ENCODE measurements at regions not wholly inside any gene's neighbourhood (a gene's known extent, or its start where the extent isn't known, plus 50 kb on each side); places are given as distances from the start of the nearest gene placed in this dataset.
A peak's percentile ranks its signal among the peaks of the same experiment; 100 is the strongest.
"Not testable (repeated sequence)": the region's sequence is repeated elsewhere in the genome, so short reads cannot be mapped to it uniquely, and the experiment has no call there.

- DNase-seq: no peak
Observed at GRCh38 chr2:2649109-2650072, 318.3 kb upstream of the MYT1L start.

DNA sequence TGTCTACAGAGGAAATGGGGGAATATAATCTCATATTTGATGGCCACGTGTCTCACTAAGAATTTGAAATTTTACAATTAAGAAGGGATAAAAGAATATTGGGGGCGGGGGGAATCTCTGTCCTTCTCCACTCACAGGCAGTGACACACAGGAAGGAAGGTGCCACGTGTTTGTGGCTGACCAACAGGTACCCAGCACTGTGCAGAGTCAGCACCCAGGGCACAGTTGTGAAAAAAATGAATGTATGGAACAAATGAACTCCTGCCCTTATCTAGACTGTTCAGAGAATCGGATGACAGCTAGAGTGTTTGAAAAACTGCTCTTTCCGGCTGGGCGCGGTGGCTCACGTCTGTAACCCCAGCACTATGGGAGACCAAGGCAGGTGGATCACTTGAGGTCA lies 317.0 kb upstream of the MYT1L start:
- no peak for DNase-seq

DNA sequence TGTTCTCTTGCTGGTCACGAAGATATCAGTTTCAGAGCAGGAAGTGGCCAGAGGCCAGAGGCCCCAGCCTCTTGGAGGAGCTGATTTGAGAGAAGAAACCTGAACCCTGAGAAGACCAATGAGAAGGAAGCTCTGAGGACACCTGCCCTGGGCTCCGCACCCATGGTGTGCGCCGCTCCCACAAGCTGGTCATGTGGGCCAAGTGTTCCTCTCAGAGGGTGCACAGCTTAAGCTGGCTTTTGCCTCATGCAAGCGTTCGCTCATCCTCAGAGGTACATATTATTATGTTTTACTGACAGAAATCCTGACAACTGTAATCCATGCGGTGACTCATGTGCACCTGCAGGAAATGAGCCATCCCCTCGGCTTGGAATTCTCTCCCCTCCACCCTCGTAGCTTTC lies 316.1 kb upstream of the MYT1L start:
- DNase-seq: no peak

DNA sequence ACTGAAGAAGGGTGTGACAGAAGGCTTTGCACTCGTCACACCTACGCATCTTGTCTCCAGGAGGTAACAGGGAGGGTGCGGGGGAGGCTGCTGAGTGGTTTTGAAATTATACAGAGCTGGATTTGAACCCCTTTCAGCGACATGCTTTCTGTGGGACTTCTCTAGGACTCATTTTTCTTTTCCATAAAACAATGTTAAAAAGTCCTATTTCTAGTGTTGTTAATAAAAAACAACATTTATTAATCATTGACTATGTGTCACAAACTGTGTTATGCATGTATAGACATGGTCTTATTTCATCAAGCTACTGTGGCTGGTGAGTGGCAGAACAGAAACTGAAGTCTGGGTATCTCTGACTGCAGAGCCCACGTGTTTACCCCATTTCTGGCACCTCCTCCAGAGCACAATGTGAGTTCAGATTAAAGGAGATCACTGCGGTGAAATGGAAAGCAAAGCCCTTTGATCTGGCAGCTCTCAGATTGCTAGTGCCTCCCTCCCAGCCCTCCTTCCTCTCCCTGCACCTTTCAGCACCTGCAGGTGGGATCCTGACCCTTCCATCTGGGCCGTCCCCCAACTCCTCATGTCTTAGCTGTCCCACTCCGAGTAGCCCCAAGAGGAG lies 315.5 kb upstream of the MYT1L start:
- peak; percentile 22 for DNase-seq

DNA sequence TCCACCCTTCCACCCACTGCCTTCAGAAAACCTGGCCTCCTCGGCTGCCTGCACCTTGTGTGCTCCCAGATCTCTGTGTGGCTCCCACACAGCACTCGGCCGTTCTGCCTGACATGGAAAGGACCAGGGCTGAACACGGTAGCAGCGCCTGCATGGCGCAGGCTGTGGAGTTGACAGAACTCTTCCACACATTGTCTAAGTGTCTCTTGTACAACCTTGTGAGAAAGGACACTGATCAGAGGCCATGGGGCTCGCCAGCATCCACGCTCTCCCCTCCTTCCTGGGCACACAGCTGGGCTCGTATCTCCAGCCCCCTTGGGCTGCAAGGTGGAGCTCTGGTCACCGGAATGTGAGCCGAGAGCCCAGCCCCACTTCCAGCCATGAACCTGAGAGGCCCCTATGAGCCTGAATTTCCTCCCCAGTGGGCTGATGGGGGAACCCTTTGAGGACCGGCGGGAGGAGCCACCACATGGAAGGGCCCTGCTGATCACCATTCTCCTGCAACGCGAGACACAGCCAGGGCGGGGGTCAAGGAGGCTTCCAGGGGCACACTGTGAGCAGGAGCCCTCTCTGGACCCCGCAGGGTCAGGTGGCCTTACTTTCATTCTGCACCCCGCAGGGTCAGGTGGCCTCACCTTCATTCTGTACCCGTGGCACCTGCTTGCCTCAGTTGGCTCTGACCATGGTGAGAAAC lies 314.2 kb upstream of the MYT1L start:
- no peak for DNase-seq

DNA sequence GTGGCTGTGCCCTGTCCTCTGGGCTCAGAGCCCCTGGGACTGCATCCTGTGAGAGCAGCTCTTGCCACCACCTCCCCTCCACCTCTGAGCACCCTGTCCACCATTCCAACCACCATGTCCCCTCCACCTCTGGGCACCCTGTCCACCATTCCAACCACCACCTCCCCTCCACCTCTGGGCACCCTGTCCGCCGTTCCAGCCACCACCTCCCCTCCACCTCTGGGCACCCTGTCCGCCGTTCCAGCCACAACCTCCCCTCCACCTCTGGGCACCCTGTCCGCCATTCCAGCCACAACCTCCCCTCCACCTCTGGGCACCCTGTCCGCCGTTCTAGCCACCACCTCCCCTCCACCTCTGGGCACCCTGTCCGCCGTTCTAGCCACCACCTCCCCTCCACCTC lies 313.7 kb upstream of the MYT1L start:
- not testable (repeated sequence) for DNase-seq

- no peak for DNase-seq
Observed at GRCh38 chr2:2644040-2644439, 313.0 kb upstream of the MYT1L start.

- no peak for DNase-seq
Observed at GRCh38 chr2:2642906-2643890, 312.1 kb upstream of the MYT1L start.

DNA sequence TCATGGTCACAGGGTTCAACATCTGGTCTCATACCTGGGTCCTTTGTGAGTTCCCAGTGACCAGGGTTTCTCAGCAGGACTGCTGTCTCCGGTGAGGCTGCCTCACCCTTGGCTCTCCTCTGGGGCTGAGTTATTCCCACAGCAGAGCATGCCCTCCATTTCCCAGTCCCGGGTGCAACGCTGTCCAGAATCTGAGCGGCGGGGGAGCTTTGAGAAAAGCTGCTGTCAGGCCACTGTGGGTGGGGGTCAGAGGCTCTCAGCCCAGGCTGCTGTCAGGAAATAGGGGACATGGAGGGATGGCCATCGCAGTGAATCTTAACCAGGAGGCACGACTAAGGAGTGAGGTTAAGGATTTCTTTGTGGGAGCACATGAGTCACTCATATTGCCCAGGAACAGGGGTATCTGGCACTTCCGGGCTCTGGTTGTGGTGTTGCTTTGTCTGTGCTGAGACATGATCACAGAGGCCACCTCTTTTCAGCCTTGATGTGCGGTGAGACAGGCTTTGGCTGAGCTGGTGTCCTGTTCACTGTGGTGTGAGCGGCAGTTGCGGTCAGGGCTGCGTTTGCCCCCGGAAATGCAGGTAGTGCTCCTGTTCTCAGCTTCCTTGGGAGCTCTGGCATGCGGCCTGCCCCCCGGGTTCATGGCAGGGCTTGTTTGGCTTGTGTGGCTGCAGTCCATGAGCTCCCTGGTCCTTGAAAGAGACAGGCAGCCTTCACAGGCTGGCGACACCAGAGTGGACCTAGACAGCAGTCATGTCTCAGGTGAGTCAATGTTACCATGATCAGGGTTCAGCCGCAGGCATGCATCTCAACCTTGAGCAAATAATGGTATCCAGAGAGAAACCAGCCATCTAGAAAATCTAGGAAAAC lies 310.7 kb upstream of the MYT1L start:
- no peak for DNase-seq

DNA sequence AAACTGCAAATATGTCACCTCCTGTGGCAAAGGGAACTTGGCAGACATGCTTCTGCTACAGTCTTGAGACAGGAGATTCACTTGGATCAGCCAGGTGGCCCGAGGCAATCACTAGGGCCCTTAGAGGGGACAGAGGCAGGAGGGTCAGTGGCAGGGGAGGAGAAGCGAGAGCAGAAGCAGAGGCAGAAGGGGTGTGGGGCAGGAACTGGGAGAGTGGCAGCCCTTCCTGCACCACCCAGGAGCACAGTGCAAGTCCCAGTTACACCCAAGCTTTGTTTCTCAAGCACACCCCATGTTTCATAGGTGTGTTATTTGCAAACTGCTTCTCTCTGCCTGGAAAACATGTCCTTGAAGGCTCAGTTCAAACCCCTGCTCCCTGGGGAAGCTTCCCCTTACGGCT lies 309.7 kb upstream of the MYT1L start:
- DNase-seq: no peak

GRCh38 chr2:2640371-2640770 lies 309.3 kb upstream of the MYT1L start:
- no peak for DNase-seq

- no peak for DNase-seq
Observed at GRCh38 chr2:2639251-2640139, 308.4 kb upstream of the MYT1L start.

- DNase-seq: no peak
Observed at GRCh38 chr2:2638547-2639220, 307.6 kb upstream of the MYT1L start.

DNA sequence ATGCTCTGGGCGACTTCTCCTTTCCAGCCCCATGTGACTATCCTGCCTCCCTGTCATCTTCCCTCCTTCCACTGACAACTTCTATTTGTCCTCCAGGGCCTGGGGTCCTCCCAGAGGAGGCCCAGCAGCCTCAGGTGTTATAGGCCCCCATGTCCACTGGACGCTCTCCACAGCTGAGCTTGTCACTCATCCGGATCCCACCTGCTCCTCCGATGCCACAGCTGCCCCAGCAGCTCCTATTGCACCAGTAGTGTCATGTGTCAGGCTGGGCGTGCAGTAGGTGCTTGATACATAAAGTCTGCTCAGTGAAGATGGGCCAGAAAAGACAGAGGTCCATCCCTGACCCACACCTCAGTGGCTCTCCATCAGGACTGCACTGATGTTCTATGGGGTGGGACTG lies 305.7 kb upstream of the MYT1L start:
- no peak for DNase-seq

DNA sequence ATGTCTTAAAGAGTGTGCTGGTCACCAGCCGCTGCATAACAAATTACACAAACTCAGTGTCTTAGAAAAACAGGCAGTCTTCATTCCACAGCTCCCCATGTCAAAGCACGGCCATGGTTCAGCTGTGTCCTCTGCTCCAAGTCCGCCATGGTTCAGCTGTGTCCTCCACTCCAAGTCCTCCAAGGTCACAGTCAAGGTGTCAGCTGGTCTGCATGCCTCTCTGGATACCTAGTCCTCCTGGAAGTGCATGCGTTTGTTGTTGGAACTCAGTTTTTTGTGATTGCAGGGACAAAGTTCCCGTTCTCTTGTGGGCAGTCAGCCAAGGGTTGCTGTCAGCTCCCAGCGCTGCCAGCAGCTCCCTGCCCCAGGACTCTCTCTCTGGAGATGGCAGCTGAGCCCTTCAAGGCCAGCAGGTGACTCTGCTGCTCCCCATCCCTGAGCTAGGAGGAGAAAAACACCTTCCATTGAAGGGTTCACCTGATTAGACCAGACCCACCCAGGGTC lies 304.0 kb upstream of the MYT1L start:
- DNase-seq: no peak

- no peak for DNase-seq
Observed at GRCh38 chr2:2633017-2633416, 301.9 kb upstream of the MYT1L start.

GRCh38 chr2:2623939-2624338 lies 292.9 kb upstream of the MYT1L start:
- no peak for DNase-seq

GRCh38 chr2:2621855-2622254 lies 290.8 kb upstream of the MYT1L start:
- DNase-seq: no peak

GRCh38 chr2:2620604-2621003 lies 289.5 kb upstream of the MYT1L start:
- no peak for DNase-seq

DNA sequence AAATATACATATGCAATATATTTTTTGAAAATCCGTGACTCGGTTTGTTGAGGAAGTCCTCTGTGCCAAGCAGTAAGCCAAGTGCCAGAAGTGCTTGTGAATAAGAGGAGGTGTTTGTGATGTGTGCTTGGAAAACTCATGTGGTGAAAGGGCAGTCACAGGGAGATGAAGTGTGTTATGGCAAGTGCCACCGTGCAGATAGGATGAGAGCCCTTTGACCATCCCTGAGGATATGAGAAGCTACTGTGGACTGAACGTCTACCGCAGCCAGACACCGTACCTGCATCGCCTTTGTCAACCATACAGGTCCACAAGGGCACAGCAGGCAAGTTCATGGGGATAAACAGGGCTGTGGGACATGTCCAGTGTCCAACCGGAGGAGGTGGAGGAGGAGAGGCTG lies 288.9 kb upstream of the MYT1L start:
- DNase-seq: no peak

Measured in stimulated activated CD4-positive, alpha-beta T cell treated with anti-CD3 and anti-CD28 coated beads, Interleukin-12 subunit alpha, Interleukin-12 subunit beta, amount 100 ng/mL, for 4 hours (primary cell).